SK-N-SH (cell line): ENCODE measurements at regions not wholly inside any gene's neighbourhood (a gene's known extent, or its start where the extent isn't known, plus 50 kb on each side); places are given as distances from the start of the nearest gene placed in this dataset.

Experiments
- CTCF ChIA-PET: fragments of 300-600, 350-600 bp; formaldehyde crosslinking; extraction: SDS; loops from one replicate; lab custom pipeline; 2021; lab: Yijun Ruan, JAX
- POLR2A ChIA-PET: fragments of 350-600 bp; sonication (Branson Sonifier 250); formaldehyde crosslinking; extraction: SDS; loops from one replicate; lab custom pipeline; 2020; ENCODE audit warnings: antibody characterized with exemption, inconsistent platforms; lab: Yijun Ruan, JAX
- DNase-seq: peaks from one replicate; pipeline ENCODE4 v3.0.0; 2012
- H2AFZ ChIP-seq: fragments of 200-600 bp; sonication (generic); 2 replicates; pipeline ENCODE4 v1.8.1; 2016; ENCODE audit warnings: antibody characterized with exemption, mild to moderate bottlenecking, low read depth
- H3F3A ChIP-seq: fragments of 200-600 bp; sonication (generic); replicated peaks from 2 replicates; pipeline ENCODE3; 2016; ENCODE audit warnings: antibody characterized with exemption, mild to moderate bottlenecking; ENCODE audit not compliant: insufficient read depth
- H3K27ac ChIP-seq, 2 experiments: fragments of 200-500 bp in 1 of 2; fragments of 200-600 bp in 1 of 2; sonication (Bioruptor generic) in 1 of 2; sonication (generic), shearing (Covaris generic) in 1 of 2; 2 replicates each; pipeline versions ENCODE4 v1.5.1 to v1.6.1; 2014 to 2016; ENCODE audit warnings: low read depth in 2 of 2, inconsistent platforms in 1 of 2, low read length in 1 of 2, mild to moderate bottlenecking in 1 of 2, mixed read lengths in 1 of 2
- H3K27me3 ChIP-seq: fragments of 200-600 bp; sonication (generic), shearing (Covaris generic); 2 replicates; pipeline ENCODE4 v1.6.1; 2016; ENCODE audit warnings: mixed run types; ENCODE audit not compliant: insufficient read depth
- H3K36me3 ChIP-seq, 2 experiments: fragments of 200-500 bp in 1 of 2; fragments of 200-600 bp in 1 of 2; sonication (Bioruptor generic) in 1 of 2; sonication (generic) in 1 of 2; replicated peaks in 1 of 2; 2 replicates each; pipeline versions ENCODE3 to v1.5.1; 2014 to 2016; ENCODE audit warnings: low read length in 1 of 2, mild to moderate bottlenecking in 1 of 2; ENCODE audit not compliant: insufficient read depth in 2 of 2, control insufficient read depth in 1 of 2
- H3K4me1 ChIP-seq, 2 experiments: fragments of 200-500 bp in 1 of 2; fragments of 200-600 bp in 1 of 2; sonication (Bioruptor generic) in 1 of 2; sonication (generic), shearing (Covaris generic) in 1 of 2; 2 replicates each; pipeline versions ENCODE4 v1.5.1 to v1.6.1; 2014 to 2016; ENCODE audit warnings: low read depth in 1 of 2, low read length in 1 of 2, mixed run types in 1 of 2; ENCODE audit not compliant: insufficient read depth in 2 of 2, control insufficient read depth in 1 of 2
- H3K4me2 ChIP-seq: fragments of 200-600 bp; sonication (generic), shearing (Covaris generic); 2 replicates; pipeline ENCODE4 v1.6.1; 2017; ENCODE audit warnings: mixed run types
- H3K4me3 ChIP-seq, 2 experiments: fragments of 200-500 bp in 1 of 2; fragments of 200-600 bp in 1 of 2; sonication (Bioruptor generic) in 1 of 2; sonication (generic), shearing (Covaris generic) in 1 of 2; 2 replicates each; pipeline versions ENCODE4 v1.5.1 to v1.8.1; 2014 to 2016; ENCODE audit warnings: low read depth in 2 of 2, inconsistent platforms in 1 of 2, low read length in 1 of 2, mild to moderate bottlenecking in 1 of 2, mixed read lengths in 1 of 2, moderate library complexity in 1 of 2
- H3K79me2 ChIP-seq: fragments of 200-600 bp; sonication (generic); 2 replicates; pipeline ENCODE4 v1.8.1; 2017; ENCODE audit warnings: mild to moderate bottlenecking; ENCODE audit not compliant: insufficient read depth
- H3K9ac ChIP-seq: fragments of 200-600 bp; sonication (generic); 2 replicates; pipeline ENCODE4 v1.6.1; 2017; ENCODE audit warnings: mixed run types
- H3K9me2 ChIP-seq: fragments of 200-600 bp; sonication (generic); 2 replicates; pipeline ENCODE4 v1.6.1; 2017; ENCODE audit warnings: mixed run types
- H3K9me3 ChIP-seq: fragments of 200-600 bp; sonication (generic); 2 replicates; pipeline ENCODE4 v1.6.1; 2017; ENCODE audit warnings: mixed run types, mild to moderate bottlenecking, moderate library complexity
- H4K20me1 ChIP-seq: fragments of 200-600 bp; sonication (generic); 2 replicates; pipeline ENCODE4 v1.6.1; 2017; ENCODE audit warnings: mild to moderate bottlenecking, mixed run types; ENCODE audit not compliant: insufficient read depth
- CHD2 ChIP-seq: fragments of 150-350 bp; IDR thresholded peaks from 2 replicates; pipeline ENCODE4 v1.6.1; 2018; ENCODE audit warnings: low read length; ENCODE audit not compliant: partially characterized antibody
- CTCF ChIP-seq: fragments of 200-600 bp; sonication (generic); IDR thresholded peaks from 2 replicates; pipeline ENCODE4 v1.6.1; 2017; ENCODE audit warnings: antibody characterized with exemption, mild to moderate bottlenecking, moderate library complexity
- FOXM1 ChIP-seq: IDR thresholded peaks from 2 replicates; pipeline ENCODE4 v1.4.0; 2012; ENCODE audit warnings: low read depth, mild to moderate bottlenecking
- GABPA ChIP-seq: IDR thresholded peaks from 2 replicates; pipeline ENCODE4 v1.4.0; 2012; ENCODE audit warnings: low read depth, mild to moderate bottlenecking
- IRF3 ChIP-seq: fragments of 150-350 bp; IDR thresholded peaks from 2 replicates; pipeline ENCODE4 v1.6.1; 2016; ENCODE audit warnings: mild to moderate bottlenecking, low read depth, low read length
- JUND ChIP-seq: IDR thresholded peaks from 2 replicates; pipeline ENCODE4 v1.4.0; 2012
- MAX ChIP-seq: IDR thresholded peaks from 2 replicates; pipeline ENCODE4 v1.4.0; 2012; ENCODE audit warnings: low read depth
- MEF2A ChIP-seq: IDR thresholded peaks from 2 replicates; pipeline ENCODE4 v1.4.0; 2012; ENCODE audit warnings: low read depth, borderline replicate concordance
- NRF1 ChIP-seq: IDR thresholded peaks from 2 replicates; pipeline ENCODE4 v1.6.1; 2012; ENCODE audit warnings: low read depth, mild to moderate bottlenecking, low read length
- RAD21 ChIP-seq: IDR thresholded peaks from 2 replicates; pipeline ENCODE4 v1.6.1; 2012; ENCODE audit warnings: mild to moderate bottlenecking, low read length
- SMC3 ChIP-seq: IDR thresholded peaks from 2 replicates; pipeline ENCODE4 v1.6.1; 2012; ENCODE audit warnings: low read depth, low read length, improper control_type of control experiment
- TEAD4 ChIP-seq: IDR thresholded peaks from 2 replicates; pipeline ENCODE4 v1.4.0; 2012; ENCODE audit warnings: mild to moderate bottlenecking, borderline replicate concordance; ENCODE audit not compliant: insufficient read depth
- WGBS: methylation state at CpG from one replicate; pipeline ENCODE4 v1.1.6; 2017; ENCODE audit warnings: low lambda C conversion rate; 5-methylcytosine and 5-hydroxymethylcytosine counted together

- Histone ChIP-seq H3K4me3 (no peak overlapping the region), H3K9me3 (no peaks in the 10 kb centered on the region), H2AFZ (no peak overlapping the region), H3K4me2 (no peak overlapping the region), H3K36me3 (no peaks in the 10 kb centered on the region), H4K20me1 (no peaks in the 10 kb centered on the region), H3K9ac (no peak overlapping the region), H3K9me2 (no peaks in the 10 kb centered on the region), H3K27me3 (no peaks in the 10 kb centered on the region), H3F3A (no peaks in the 10 kb centered on the region), H3K4me1 (no peaks in the 10 kb centered on the region; a peak in 2 of 4 replicates), H3K79me2 (no peaks in the 10 kb centered on the region), H3K27ac (no peak overlapping the region)
- no peak for DNase-seq
- TF ChIP-seq GABPA = no peak
- no peak for TF ChIP-seq IRF3
- no peak for TF ChIP-seq JUND
- ChIA-PET CTCF (no interaction called here), POLR2A (no interaction called here)
- WGBS = 24% methylated on average over 6 of the region's 6 CpGs
These were observed 423.7 kb upstream of the SEMA6D start for GRCh38 chr15:47293466-47294162.

GRCh38 chr15:47294765-47295259 lies 422.5 kb upstream of the SEMA6D start:
- Histone ChIP-seq H3F3A (no peaks in the 10 kb centered on the region), H2AFZ (no peak overlapping the region), H3K36me3 (no peaks in the 10 kb centered on the region), H3K4me3 (no peak overlapping the region), H3K27ac (no peak overlapping the region), H3K9ac (no peak overlapping the region), H3K9me2 (no peaks in the 10 kb centered on the region), H3K79me2 (no peaks in the 10 kb centered on the region), H3K27me3 (no peaks in the 10 kb centered on the region), H3K4me1 (no peaks in the 10 kb centered on the region; a peak in 1 of 4 replicates), H3K9me3 (no peaks in the 10 kb centered on the region), H4K20me1 (no peaks in the 10 kb centered on the region), H3K4me2 (no peak overlapping the region)
- WGBS = 33% methylated on average over 3 of the region's 3 CpGs
- CTCF ChIA-PET = no interaction called here
- no peak for DNase-seq
- POLR2A ChIA-PET = no interaction called here
- TF ChIP-seq MAX = no peak
- no peak for TF ChIP-seq NRF1
- TF ChIP-seq TEAD4 = no peak
- no peak for TF ChIP-seq IRF3
- TF ChIP-seq SMC3 = no peak
- TF ChIP-seq CTCF = no peak
- no peak for TF ChIP-seq RAD21
- no peak for TF ChIP-seq CHD2
- TF ChIP-seq FOXM1 = no peak
- TF ChIP-seq MEF2A = no peak
